K562 (cell line): ENCODE measurements at regions not wholly inside any gene's neighbourhood (a gene's known extent, or its start where the extent isn't known, plus 50 kb on each side); places are given as distances from the start of the nearest gene placed in this dataset.
A peak's percentile ranks its signal among the peaks of the same experiment; 100 is the strongest.

ENCODE experiments used
- ATAC-seq: fragments of 200-7000 bp; cut with Tn5 transposase; 3 replicates; pipeline ENCODE4 v1.9.1; 2020; ENCODE audit warnings: moderate library complexity
- BruUV-seq: library from RNA; stranded (reverse); fragments of 400-500 nt; replicated peaks from 2 replicates; lab custom pipeline; 2021; lab: Mats Ljungman, UMichigan
- CTCF ChIA-PET: fragments of 300-600 bp; formaldehyde crosslinking; extraction: SDS; loops from one replicate; lab custom pipeline; 2021; ENCODE audit warnings: low intra/inter-chr PET ratio; lab: Yijun Ruan, JAX
- POLR2A ChIA-PET: fragments of 300-600, 350-650 bp; sonication (Branson Sonifier 250); formaldehyde crosslinking; extraction: SDS; loops from one replicate; lab custom pipeline; 2021; ENCODE audit warnings: antibody characterized with exemption, inconsistent platforms; lab: Yijun Ruan, JAX
- DNase-seq, 4 experiments: peaks; one replicate each; pipeline versions ENCODE4 v3.0.0 to v3.0.0-alpha.2; 2011 to 2018; ENCODE audit warnings: low spot score in 3 of 4, mixed read lengths in 3 of 4; ENCODE audit errors: extremely low read depth in 1 of 4
- FAIRE-seq: peaks from 2 replicates; lab custom pipeline; 2011; peaks lifted over from hg19 to GRCh38; lab: Jason Lieb, UNC
- H2AFZ ChIP-seq: 2 replicates; pipeline ENCODE4 v1.6.0; 2011; ENCODE audit warnings: low read depth, low read length, control low read depth, inconsistent platforms
- H3K27ac ChIP-seq: fragments of 200-600 bp; 3 replicates; pipeline ENCODE4 v1.8.0; 2011; ENCODE audit warnings: low read depth, mild to moderate bottlenecking, control low read depth, inconsistent platforms, low read length, moderate library complexity, mixed read lengths; ENCODE audit errors: extremely low read depth
- H3K27me3 ChIP-seq, 2 experiments: fragments of 300-600 bp in 1 of 2; 2 replicates in 1 of 2; 3 replicates in 1 of 2; pipeline versions ENCODE4 v1.6.0 to v1.8.0; 2011; ENCODE audit warnings: inconsistent platforms in 2 of 2, low read length in 2 of 2, mild to moderate bottlenecking in 1 of 2, mixed read lengths in 1 of 2, moderate library complexity in 1 of 2; ENCODE audit not compliant: control insufficient read depth in 2 of 2, insufficient read depth in 2 of 2
- H3K36me3 ChIP-seq: fragments of 300-600 bp; 3 replicates; pipeline ENCODE4 v1.8.0; 2011; ENCODE audit warnings: mild to moderate bottlenecking, low read length, inconsistent platforms; ENCODE audit not compliant: control insufficient read depth, insufficient read depth
- H3K4me1 ChIP-seq, 2 experiments: fragments of 200-600 bp in 1 of 2; replicated peaks in 1 of 2; 2 replicates in 1 of 2; 3 replicates in 1 of 2; pipeline versions ENCODE4 v1.5.1 to v1.8.0; 2011; ENCODE audit warnings: inconsistent platforms in 2 of 2, low read length in 2 of 2, mild to moderate bottlenecking in 1 of 2, mixed read lengths in 1 of 2, moderate library complexity in 1 of 2; ENCODE audit not compliant: control insufficient read depth in 2 of 2, insufficient read depth in 2 of 2
- H3K4me2 ChIP-seq: 2 replicates; pipeline ENCODE4 v1.6.1; 2011; ENCODE audit warnings: low read length, control low read depth, inconsistent platforms, mixed read lengths; ENCODE audit not compliant: insufficient read depth
- H3K4me3 ChIP-seq: fragments of 200-600 bp; sonication (generic), shearing (Covaris generic); 2 replicates; pipeline ENCODE4 v1.5.1; 2016; ENCODE audit warnings: control low read depth, inconsistent platforms
- H3K79me2 ChIP-seq: fragments of 200-600 bp; 3 replicates; pipeline ENCODE4 v1.8.0; 2011; ENCODE audit warnings: low read length, inconsistent platforms; ENCODE audit not compliant: control insufficient read depth, insufficient read depth
- H3K9ac ChIP-seq, 2 experiments: 2 replicates each; pipeline versions ENCODE4 v1.6.0 to v1.6.1; 2011; ENCODE audit warnings: low read depth in 2 of 2, low read length in 2 of 2, control low read depth in 1 of 2, inconsistent platforms in 1 of 2, mild to moderate bottlenecking in 1 of 2, mixed read lengths in 1 of 2; ENCODE audit not compliant: insufficient read depth in 1 of 2
- H3K9me1 ChIP-seq: one replicate; pipeline ENCODE4 v1.6.0; 2011; ENCODE audit warnings: inconsistent platforms, mild to moderate bottlenecking, low read length, moderate library complexity; ENCODE audit not compliant: control insufficient read depth, insufficient read depth
- H3K9me3 ChIP-seq: replicated peaks from 2 replicates; pipeline ENCODE4 v1.5.1; 2011; ENCODE audit warnings: low read depth, low read length, inconsistent platforms; ENCODE audit not compliant: control insufficient read depth, insufficient read depth
- H4K20me1 ChIP-seq: replicated peaks from 2 replicates; pipeline ENCODE4 v1.6.1; 2011; ENCODE audit warnings: low read length, inconsistent platforms, mixed read lengths; ENCODE audit not compliant: control insufficient read depth, insufficient read depth
- RAD21 ChIP-seq, 2 experiments: fragments of 250-450 bp in 1 of 2; fragments of 450-650 bp in 1 of 2; sonication (Bioruptor Pico) in 1 of 2; formaldehyde crosslinking in 1 of 2; IDR thresholded peaks in 1 of 2; conservative IDR thresholded peaks in 1 of 2; 2 replicates each; pipeline versions ENCODE4 v1.4.0 to v1.8.0; 2020 to 2022; ENCODE audit warnings: mild to moderate bottlenecking in 2 of 2, moderate library complexity in 1 of 2
- ZNF253 ChIP-seq: fragments of 250-450 bp; sonication (Bioruptor Pico); conservative IDR thresholded peaks from 2 replicates; pipeline ENCODE4 v1.6.1; 2021; ENCODE audit warnings: mild to moderate bottlenecking
- WGBS: fragments of 100-300 bp; shearing (Covaris generic); methylation state at CpG from one replicate; pipeline ENCODE4 v1.1.6; 2016; ENCODE audit warnings: low coverage, mixed read lengths; ENCODE audit not compliant: insufficient coverage; ENCODE audit errors: missing lambda C conversion rate; 5-methylcytosine and 5-hydroxymethylcytosine counted together
- in situ Hi-C: fragments of 300-500 bp; cut with MboI; formaldehyde crosslinking; loops from 4 replicates; pipeline ENCODE4 v1.15.0; 2018; ENCODE audit warnings: inconsistent platforms, mixed read lengths
- intact Hi-C: fragments of 100-400 bp; cut with micrococcal nuclease; formaldehyde crosslinking; loops from 2 replicates; pipeline ENCODE4 v1.14.2; 2022
- TF ChIP-seq, protein P1 (sequence below), 2 experiments: fragments of 450-650 bp; formaldehyde crosslinking in 1 of 2; IDR thresholded peaks; 2 replicates each; pipeline versions ENCODE4 v1.4.0 to v1.6.1; 2014 to 2020; ENCODE audit warnings: mild to moderate bottlenecking in 2 of 2, borderline replicate concordance in 1 of 2, low read depth in 1 of 2
- TF ChIP-seq, protein P2 (sequence below), 3 experiments: IDR thresholded peaks in 2 of 3; conservative IDR thresholded peaks in 1 of 3; 2 replicates each; pipeline ENCODE4 v1.5.1; 2011 to 2012; ENCODE audit warnings: low read length in 3 of 3, mild to moderate bottlenecking in 3 of 3, control low read depth in 2 of 3, improper control_type of control experiment in 1 of 3, inconsistent platforms in 1 of 3, low read depth in 1 of 3, mixed read lengths in 1 of 3, moderate library complexity in 1 of 3; ENCODE audit not compliant: insufficient read depth in 2 of 3

DNA sequence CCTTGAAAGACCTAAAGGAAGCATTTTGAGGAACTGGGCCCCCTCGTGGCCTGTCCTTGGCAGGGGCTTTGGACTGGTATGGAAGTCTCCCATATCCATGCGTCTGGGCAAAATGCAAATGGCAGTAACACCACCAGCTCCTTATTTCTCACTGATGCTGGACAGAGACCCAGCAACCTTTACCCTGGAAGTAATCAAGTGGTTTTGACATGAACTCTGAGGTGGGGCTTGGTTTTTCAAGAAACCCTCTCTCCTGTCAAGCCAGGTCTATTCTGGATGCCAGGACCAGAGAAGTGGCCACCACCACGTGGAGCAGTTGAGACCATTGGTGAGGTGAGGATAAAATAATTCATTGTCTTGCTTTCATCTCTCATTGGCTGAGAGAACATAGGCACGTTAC is 84.4 kb downstream of the OTUD1 start (continued):
- TF ChIP-seq, protein P1, sequence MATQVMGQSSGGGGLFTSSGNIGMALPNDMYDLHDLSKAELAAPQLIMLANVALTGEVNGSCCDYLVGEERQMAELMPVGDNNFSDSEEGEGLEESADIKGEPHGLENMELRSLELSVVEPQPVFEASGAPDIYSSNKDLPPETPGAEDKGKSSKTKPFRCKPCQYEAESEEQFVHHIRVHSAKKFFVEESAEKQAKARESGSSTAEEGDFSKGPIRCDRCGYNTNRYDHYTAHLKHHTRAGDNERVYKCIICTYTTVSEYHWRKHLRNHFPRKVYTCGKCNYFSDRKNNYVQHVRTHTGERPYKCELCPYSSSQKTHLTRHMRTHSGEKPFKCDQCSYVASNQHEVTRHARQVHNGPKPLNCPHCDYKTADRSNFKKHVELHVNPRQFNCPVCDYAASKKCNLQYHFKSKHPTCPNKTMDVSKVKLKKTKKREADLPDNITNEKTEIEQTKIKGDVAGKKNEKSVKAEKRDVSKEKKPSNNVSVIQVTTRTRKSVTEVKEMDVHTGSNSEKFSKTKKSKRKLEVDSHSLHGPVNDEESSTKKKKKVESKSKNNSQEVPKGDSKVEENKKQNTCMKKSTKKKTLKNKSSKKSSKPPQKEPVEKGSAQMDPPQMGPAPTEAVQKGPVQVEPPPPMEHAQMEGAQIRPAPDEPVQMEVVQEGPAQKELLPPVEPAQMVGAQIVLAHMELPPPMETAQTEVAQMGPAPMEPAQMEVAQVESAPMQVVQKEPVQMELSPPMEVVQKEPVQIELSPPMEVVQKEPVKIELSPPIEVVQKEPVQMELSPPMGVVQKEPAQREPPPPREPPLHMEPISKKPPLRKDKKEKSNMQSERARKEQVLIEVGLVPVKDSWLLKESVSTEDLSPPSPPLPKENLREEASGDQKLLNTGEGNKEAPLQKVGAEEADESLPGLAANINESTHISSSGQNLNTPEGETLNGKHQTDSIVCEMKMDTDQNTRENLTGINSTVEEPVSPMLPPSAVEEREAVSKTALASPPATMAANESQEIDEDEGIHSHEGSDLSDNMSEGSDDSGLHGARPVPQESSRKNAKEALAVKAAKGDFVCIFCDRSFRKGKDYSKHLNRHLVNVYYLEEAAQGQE (IDR thresholded peaks at IDR 0.05; ENCODE audit: borderline replicate concordance): 0 out of 2 replicates have a peak, but pooled peaks have one; percentile 9
- TF ChIP-seq, protein P1 (CRISPR knock-in tag; IDR thresholded peaks at IDR 0.05; ENCODE audit: low read depth): no peak

DNA sequence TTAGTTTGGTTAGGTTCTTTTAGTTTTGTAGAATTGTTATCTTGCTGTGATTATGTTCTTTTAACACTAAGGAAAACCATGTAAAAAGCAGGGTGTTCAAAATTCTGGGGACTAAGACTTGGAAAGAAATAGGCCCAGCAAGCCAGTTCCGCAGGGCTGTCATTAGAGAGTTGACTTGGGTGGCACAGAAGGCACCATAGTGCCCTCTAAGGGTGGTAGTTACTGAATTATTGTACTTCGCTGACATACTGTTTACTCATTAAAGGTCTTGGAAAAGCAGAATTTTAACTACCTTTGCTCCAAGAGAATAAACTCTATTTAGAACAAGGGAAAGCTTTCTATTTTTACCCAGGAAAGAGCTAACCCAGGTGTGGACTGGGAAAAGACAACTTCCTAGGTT is 86.5 kb downstream of the OTUD1 start:
- in situ Hi-C loops: loop anchor here (10.0 kb wide), 1 partner anchor 201 kb away; no protein-coding TSS in a partner anchor

More for the DNA sequence above, 86.5 kb downstream of the OTUD1 start:
- Histone ChIP-seq H3K9me3 (no peaks in the 10 kb centered on the region), H3K4me3 (no peak overlapping the region), H3K9me1 (no peaks in the 10 kb centered on the region), H3K27ac (no peak overlapping the region), H4K20me1 (no peaks in the 10 kb centered on the region), H3K4me1 (no peaks in the 10 kb centered on the region), H3K27me3 (no peaks in the 10 kb centered on the region), H2AFZ (no peak overlapping the region), H3K79me2 (no peaks in the 10 kb centered on the region), H3K4me2 (no peak overlapping the region), H3K36me3 (no peaks in the 10 kb centered on the region), H3K9ac (no peak overlapping the region)
- POLR2A ChIA-PET: no interaction called here
- CTCF ChIA-PET: interaction anchor here (0.6 kb wide), 1 partner anchor 211 kb away, joined by 3 read pairs; no protein-coding TSS in a partner anchor
- FAIRE-seq (no peak), ATAC-seq (no peak), DNase-seq (no peak)
- TF ChIP-seq RAD21 (CRISPR knock-in tag; conservative IDR thresholded peaks at IDR 0.05 in 1 of 2, IDR thresholded peaks at IDR 0.05 in 1 of 2): peak in 1 of 2 experiments; percentile 31; a peak in 1 of 4 replicates
- TF ChIP-seq ZNF253 (CRISPR knock-in tag): no peak
- TF ChIP-seq, protein P2, sequence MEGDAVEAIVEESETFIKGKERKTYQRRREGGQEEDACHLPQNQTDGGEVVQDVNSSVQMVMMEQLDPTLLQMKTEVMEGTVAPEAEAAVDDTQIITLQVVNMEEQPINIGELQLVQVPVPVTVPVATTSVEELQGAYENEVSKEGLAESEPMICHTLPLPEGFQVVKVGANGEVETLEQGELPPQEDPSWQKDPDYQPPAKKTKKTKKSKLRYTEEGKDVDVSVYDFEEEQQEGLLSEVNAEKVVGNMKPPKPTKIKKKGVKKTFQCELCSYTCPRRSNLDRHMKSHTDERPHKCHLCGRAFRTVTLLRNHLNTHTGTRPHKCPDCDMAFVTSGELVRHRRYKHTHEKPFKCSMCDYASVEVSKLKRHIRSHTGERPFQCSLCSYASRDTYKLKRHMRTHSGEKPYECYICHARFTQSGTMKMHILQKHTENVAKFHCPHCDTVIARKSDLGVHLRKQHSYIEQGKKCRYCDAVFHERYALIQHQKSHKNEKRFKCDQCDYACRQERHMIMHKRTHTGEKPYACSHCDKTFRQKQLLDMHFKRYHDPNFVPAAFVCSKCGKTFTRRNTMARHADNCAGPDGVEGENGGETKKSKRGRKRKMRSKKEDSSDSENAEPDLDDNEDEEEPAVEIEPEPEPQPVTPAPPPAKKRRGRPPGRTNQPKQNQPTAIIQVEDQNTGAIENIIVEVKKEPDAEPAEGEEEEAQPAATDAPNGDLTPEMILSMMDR (IDR thresholded peaks at IDR 0.05 in 2 of 3, conservative IDR thresholded peaks at IDR 0.05 in 1 of 3; ENCODE audit: insufficient read depth in 2 of 3, low read depth in 1 of 3, low read length in 3 of 3): 0 out of 6 replicates have a peak, but pooled peaks of 1 of the 3 experiments have one; percentile 24
- WGBS: 0% methylated on average over 2 of the region's 2 CpGs
- BruUV-seq: no TSS peak
- intact Hi-C loops: no loop called here
